IPS DF 6.9 (cell line): ENCODE measurements at regions not wholly inside any gene's neighbourhood (a gene's known extent, or its start where the extent isn't known, plus 50 kb on each side); places are given as distances from the start of the nearest gene placed in this dataset.

Experiments
- DNase-seq: peaks from one replicate; pipeline ENCODE4 v3.0.0-alpha.2; 2013; ENCODE audit warnings: low read depth, low spot score
- H3K27ac ChIP-seq: one replicate; pipeline ENCODE4 v1.5.1; 2013; ENCODE audit warnings: low read length, control low read depth
- H3K27me3 ChIP-seq: 2 replicates; pipeline ENCODE4 v1.6.1; 2013; ENCODE audit warnings: mild to moderate bottlenecking, low read length; ENCODE audit not compliant: control insufficient read depth, insufficient read depth
- H3K36me3 ChIP-seq: 2 replicates; pipeline ENCODE4 v1.6.1; 2013; ENCODE audit warnings: low read length; ENCODE audit not compliant: control insufficient read depth, insufficient read depth
- H3K4me1 ChIP-seq: 2 replicates; pipeline ENCODE4 v1.6.1; 2013; ENCODE audit warnings: low read length; ENCODE audit not compliant: control insufficient read depth, insufficient read depth
- H3K4me3 ChIP-seq: 2 replicates; pipeline ENCODE4 v1.5.1; 2013; ENCODE audit warnings: mild to moderate bottlenecking, low read length
- H3K9me3 ChIP-seq: 2 replicates; pipeline ENCODE4 v1.6.1; 2013; ENCODE audit warnings: low read length, inconsistent platforms; ENCODE audit not compliant: control insufficient read depth, insufficient read depth
- WGBS: extraction: QIAGEN DNeasy Blood & Tissue Kit; methylation state at CpG from one replicate; pipeline ENCODE4 v1.1.7; 2013; ENCODE audit warnings: mixed read lengths, missing lambda C conversion rate; ENCODE audit not compliant: insufficient read length, insufficient coverage; 5-methylcytosine and 5-hydroxymethylcytosine counted together

- H3K4me3 ChIP-seq: no peak overlapping the region
- whole genome bisulfite sequencing: no CpG with 5 or more reads among the region's 3 CpGs
- no peaks in the 10 kb centered on the region for H3K4me1 ChIP-seq
- no peak for DNase-seq
- no peaks in the 10 kb centered on the region for H3K27me3 ChIP-seq
- no peak overlapping the region for H3K27ac ChIP-seq
- H3K36me3 ChIP-seq: no peaks in the 10 kb centered on the region
- no peaks in the 10 kb centered on the region for H3K9me3 ChIP-seq
These were observed 295.7 kb downstream of the TMA16 start for GRCh38 chr4:163790231-163790630.

GRCh38 chr4:163795885-163796284 lies 301.4 kb downstream of the TMA16 start:
- no peaks in the 10 kb centered on the region for H3K4me1 ChIP-seq
- no peaks in the 10 kb centered on the region for H3K36me3 ChIP-seq
- no peaks in the 10 kb centered on the region for H3K9me3 ChIP-seq
- no CpG with 5 or more reads among the region's 3 CpGs for WGBS
- no peak overlapping the region for H3K27ac ChIP-seq
- H3K27me3 ChIP-seq: no peaks in the 10 kb centered on the region
- no peak for DNase-seq
- no peak overlapping the region for H3K4me3 ChIP-seq

DNA sequence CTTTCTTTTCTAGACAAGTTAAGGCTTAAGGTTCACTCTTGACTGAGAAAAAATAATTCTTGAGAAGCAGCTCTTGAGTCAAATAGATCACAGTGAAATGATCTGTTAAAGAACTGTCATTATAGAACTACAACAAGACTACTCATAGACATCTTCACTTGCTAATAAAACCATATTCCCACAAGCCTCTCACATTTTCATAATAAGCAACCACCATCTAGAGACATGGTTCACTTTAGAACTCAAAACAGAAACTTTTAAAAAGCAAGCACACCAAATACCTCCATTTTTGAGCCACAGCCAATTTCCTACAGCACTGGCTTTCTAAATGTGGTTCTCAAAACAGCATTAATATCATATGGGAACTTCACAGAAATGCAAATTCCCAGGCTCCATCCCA lies 309.5 kb downstream of the TMA16 start:
- no peak overlapping the region for H3K27ac ChIP-seq
- H3K4me1 ChIP-seq: no peaks in the 10 kb centered on the region
- no peak overlapping the region for H3K4me3 ChIP-seq
- no peaks in the 10 kb centered on the region for H3K27me3 ChIP-seq
- no peaks in the 10 kb centered on the region for H3K36me3 ChIP-seq
- no peak for DNase-seq
- H3K9me3 ChIP-seq: no peaks in the 10 kb centered on the region

DNA sequence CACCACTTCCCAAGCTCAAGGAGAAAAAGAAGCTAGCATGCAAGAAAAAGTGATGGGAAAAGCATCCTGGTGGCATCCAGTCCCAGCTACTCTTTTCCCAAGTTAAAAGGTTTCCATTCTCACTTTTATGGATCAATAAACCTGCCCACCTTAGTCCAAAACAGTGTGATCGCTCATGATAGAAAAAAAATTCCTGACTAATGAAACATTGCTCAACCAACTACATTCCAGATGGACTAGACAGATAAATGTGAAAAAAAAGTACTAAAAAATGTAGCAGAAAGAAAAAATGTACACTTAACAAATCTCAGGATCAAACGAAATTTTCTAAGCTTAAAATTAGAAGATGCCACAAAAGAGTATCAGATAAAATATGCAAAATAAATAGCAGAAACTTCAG lies 312.2 kb downstream of the TMA16 start:
- WGBS: no CpG with 5 or more reads among the region's 2 CpGs
- no peak overlapping the region for H3K4me3 ChIP-seq
- no peak overlapping the region for H3K27ac ChIP-seq
- H3K4me1 ChIP-seq: no peaks in the 10 kb centered on the region
- no peaks in the 10 kb centered on the region for H3K27me3 ChIP-seq
- no peaks in the 10 kb centered on the region for H3K36me3 ChIP-seq
- no peaks in the 10 kb centered on the region for H3K9me3 ChIP-seq
- DNase-seq: no peak

DNA sequence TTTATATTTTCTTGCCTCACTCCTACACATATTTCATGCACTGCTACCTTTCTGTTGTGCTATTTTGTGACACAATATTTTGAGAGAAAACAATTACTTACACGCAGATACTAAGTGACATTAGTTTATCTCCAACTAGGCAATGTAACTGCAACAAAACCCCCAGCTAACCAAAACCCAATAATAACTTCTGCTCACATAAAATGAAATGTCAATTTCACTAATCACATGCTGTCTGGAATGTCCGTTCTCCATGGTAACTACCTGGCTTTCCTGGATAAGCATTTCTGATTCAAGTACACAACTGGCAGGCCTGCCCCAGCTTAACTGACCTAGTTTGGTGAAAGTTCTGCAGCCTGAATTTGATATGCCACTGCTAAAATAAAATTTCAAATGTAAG lies 313.5 kb downstream of the TMA16 start:
- no peaks in the 10 kb centered on the region for H3K36me3 ChIP-seq
- no peak overlapping the region for H3K27ac ChIP-seq
- WGBS: no CpG with 5 or more reads among the region's 2 CpGs
- no peaks in the 10 kb centered on the region for H3K9me3 ChIP-seq
- DNase-seq: no peak
- H3K27me3 ChIP-seq: no peaks in the 10 kb centered on the region
- no peaks in the 10 kb centered on the region for H3K4me1 ChIP-seq
- no peak overlapping the region for H3K4me3 ChIP-seq

- no peak overlapping the region for H3K27ac ChIP-seq
These were observed 316.3 kb downstream of the TMA16 start for GRCh38 chr4:163810755-163811154.

GRCh38 chr4:163815776-163816175 lies 321.3 kb downstream of the TMA16 start:
- H3K9me3 ChIP-seq: no peaks in the 10 kb centered on the region
- no peaks in the 10 kb centered on the region for H3K36me3 ChIP-seq
- no peaks in the 10 kb centered on the region for H3K27me3 ChIP-seq
- no peak overlapping the region for H3K4me3 ChIP-seq
- DNase-seq: no peak
- no peaks in the 10 kb centered on the region for H3K4me1 ChIP-seq
- no peak overlapping the region for H3K27ac ChIP-seq
- no CpG with 5 or more reads among the region's 2 CpGs for WGBS

More at GRCh38 chr4:163810755-163811154, 316.3 kb downstream of the TMA16 start:
- H3K4me3 ChIP-seq: no peak overlapping the region
- no CpG with 5 or more reads among the region's 3 CpGs for WGBS
- H3K4me1 ChIP-seq: no peaks in the 10 kb centered on the region
- DNase-seq: no peak
- no peaks in the 10 kb centered on the region for H3K36me3 ChIP-seq
- no peaks in the 10 kb centered on the region for H3K27me3 ChIP-seq
- no peaks in the 10 kb centered on the region for H3K9me3 ChIP-seq

GRCh38 chr4:163816494-163816893 lies 322.0 kb downstream of the TMA16 start:
- DNase-seq: peak; percentile 1
- Histone ChIP-seq H3K9me3 (no peaks in the 10 kb centered on the region), H3K4me1 (no peaks in the 10 kb centered on the region), H3K36me3 (no peaks in the 10 kb centered on the region), H3K27me3 (no peaks in the 10 kb centered on the region), H3K27ac (no peak overlapping the region), H3K4me3 (no peak overlapping the region)
- WGBS: no CpG with 5 or more reads among the region's 1 CpG

DNA sequence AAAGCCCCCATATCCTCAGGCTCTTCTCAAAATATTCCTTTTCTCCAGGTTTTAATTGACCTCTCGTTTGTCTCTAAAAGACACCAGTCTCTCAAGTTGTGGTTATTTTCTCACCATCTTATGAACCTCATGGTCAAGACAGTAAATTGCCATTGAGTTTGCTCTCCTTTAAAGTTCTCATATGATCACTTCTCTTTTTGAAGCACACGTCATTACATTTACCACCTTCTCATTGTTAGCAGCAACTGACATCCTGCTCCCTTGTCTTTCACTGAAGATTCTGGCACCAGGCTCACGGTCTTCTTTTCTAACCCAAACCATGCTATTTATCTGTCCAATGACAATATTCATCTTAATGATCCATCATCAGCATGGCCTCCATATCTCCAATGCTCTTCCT lies 324.2 kb downstream of the TMA16 start:
- DNase-seq: no peak
- no peak overlapping the region for H3K4me3 ChIP-seq
- no peaks in the 10 kb centered on the region for H3K36me3 ChIP-seq
- no peaks in the 10 kb centered on the region for H3K4me1 ChIP-seq
- H3K9me3 ChIP-seq: no peaks in the 10 kb centered on the region
- WGBS: no CpG with 5 or more reads among the region's 3 CpGs
- H3K27ac ChIP-seq: no peak overlapping the region
- no peaks in the 10 kb centered on the region for H3K27me3 ChIP-seq

DNA sequence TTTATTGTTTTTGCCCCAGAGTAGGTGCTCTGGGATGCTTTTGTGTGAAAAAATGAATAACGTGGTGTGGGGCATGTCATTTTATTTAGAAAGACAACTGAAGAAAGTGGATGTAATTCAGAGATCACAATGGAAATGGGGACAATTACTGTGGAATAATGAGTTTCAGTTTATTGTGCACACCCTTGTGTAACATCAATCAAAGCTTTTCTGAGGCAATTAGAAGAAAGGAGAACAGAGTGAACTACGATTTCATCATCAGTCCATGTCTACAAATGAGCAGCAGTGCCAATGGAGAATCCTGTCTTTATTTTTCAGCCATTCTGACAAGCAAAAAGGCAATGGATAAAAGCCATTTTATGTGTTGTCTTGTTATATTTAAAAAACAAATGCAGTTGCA lies 339.2 kb downstream of the TMA16 start:
- Histone ChIP-seq H3K27ac (no peak overlapping the region), H3K9me3 (no peaks in the 10 kb centered on the region), H3K27me3 (no peaks in the 10 kb centered on the region), H3K4me3 (no peak overlapping the region), H3K36me3 (no peaks in the 10 kb centered on the region), H3K4me1 (no peaks in the 10 kb centered on the region)
- no peak for DNase-seq
- no CpG with 5 or more reads among the region's 2 CpGs for WGBS

- Histone ChIP-seq H3K4me3 (no peak overlapping the region), H3K9me3 (no peaks in the 10 kb centered on the region), H3K4me1 (no peaks in the 10 kb centered on the region), H3K27ac (no peak overlapping the region), H3K36me3 (no peaks in the 10 kb centered on the region), H3K27me3 (no peaks in the 10 kb centered on the region)
- DNase-seq: no peak
- WGBS: no CpG with 5 or more reads among the region's 3 CpGs
These were observed 351.5 kb downstream of the TMA16 start for GRCh38 chr4:163846008-163846407.
